NB4 (cell line): ENCODE measurements at regions not wholly inside any gene's neighbourhood (a gene's known extent, or its start where the extent isn't known, plus 50 kb on each side); places are given as distances from the start of the nearest gene placed in this dataset.

Source experiments
- DNase-seq: peaks from one replicate; pipeline ENCODE4 v3.0.0; 2010; ENCODE audit warnings: low read depth
- H3K4me3 ChIP-seq: one replicate; pipeline ENCODE4 v1.5.1; 2011; ENCODE audit warnings: mild to moderate bottlenecking, low read depth, low read length, moderate library complexity
- CTCF ChIP-seq: IDR thresholded peaks from one replicate; pipeline ENCODE4 v1.5.1; 2012; ENCODE audit warnings: low read depth, low read length
- MAX ChIP-seq: IDR thresholded peaks from 2 replicates; pipeline ENCODE4 v1.6.1; 2011; ENCODE audit warnings: low read depth, low read length
- MYC ChIP-seq: IDR thresholded peaks from 2 replicates; pipeline ENCODE4 v1.6.1; 2011; ENCODE audit warnings: low read depth, low read length
- POLR2A ChIP-seq: IDR thresholded peaks from 2 replicates; pipeline ENCODE4 v1.6.1; 2011; ENCODE audit warnings: mild to moderate bottlenecking; ENCODE audit not compliant: insufficient read length; ENCODE audit errors: extremely low read depth

- no peak overlapping the region for H3K4me3 ChIP-seq
- no peak for TF ChIP-seq POLR2A
- TF ChIP-seq CTCF = no peak
- TF ChIP-seq MYC = no peak
- no peak for TF ChIP-seq MAX
- no peak for DNase-seq
Observed at GRCh38 chr15:67000896-67001295, 64.5 kb upstream of the SMAD3 start.

DNA sequence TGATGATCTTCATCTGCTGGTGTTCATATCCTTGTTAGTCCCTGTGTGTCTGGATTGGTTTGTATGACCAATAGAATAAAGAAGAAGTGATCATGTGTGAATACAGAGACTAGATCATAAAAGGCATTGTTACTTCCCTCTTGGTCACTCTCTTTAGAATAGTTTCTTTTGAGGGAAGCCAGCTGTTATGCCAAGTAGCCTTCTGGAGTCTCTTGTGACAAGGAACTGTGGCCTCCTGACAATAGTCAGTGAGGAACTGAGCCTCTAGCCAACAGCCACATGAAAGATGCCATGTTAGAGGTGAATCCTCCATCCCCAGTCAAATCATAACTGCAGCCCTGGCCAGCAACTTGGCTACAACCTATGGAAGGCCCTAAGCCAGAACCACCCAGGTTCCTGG is 63.0 kb upstream of the SMAD3 start:
- DNase-seq = no peak
- H3K4me3 ChIP-seq = no peak overlapping the region
- TF ChIP-seq POLR2A (no peak), MAX (no peak), MYC (no peak), CTCF (no peak)

GRCh38 chr15:67003586-67003985 is 61.8 kb upstream of the SMAD3 start:
- TF ChIP-seq POLR2A (no peak), CTCF (no peak), MAX (no peak), MYC (no peak)
- H3K4me3 ChIP-seq = no peak overlapping the region
- no peak for DNase-seq

DNA sequence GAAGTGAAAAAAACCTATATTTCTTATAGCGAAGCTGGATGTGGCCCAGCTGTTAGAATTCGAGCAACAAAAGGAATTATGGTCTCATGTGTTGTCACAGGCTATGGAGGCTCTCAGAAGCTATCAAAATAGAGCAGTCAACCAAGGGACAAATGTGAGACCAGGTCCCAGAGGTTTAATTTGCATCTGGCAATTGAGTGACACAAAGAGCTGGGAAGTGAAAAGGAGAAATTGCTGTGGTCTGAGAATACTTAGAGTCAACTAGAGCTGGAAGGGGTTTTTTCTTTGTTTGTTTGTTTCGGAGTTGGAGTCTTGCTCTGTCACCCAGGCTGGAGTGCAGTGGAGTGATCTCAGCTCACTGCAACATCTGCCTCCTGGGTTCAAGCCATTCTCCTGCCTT is 61.3 kb upstream of the SMAD3 start:
- TF ChIP-seq MYC (no peak), POLR2A (no peak), MAX (no peak), CTCF (no peak)
- DNase-seq = no peak

GRCh38 chr15:67005294-67005996 is 60.0 kb upstream of the SMAD3 start:
- DNase-seq = no peak
- TF ChIP-seq CTCF = no peak
- no peak for TF ChIP-seq MYC
- TF ChIP-seq POLR2A = no peak
- TF ChIP-seq MAX = no peak
- H3K4me3 ChIP-seq = no peak overlapping the region

More for the DNA sequence above, 61.3 kb upstream of the SMAD3 start:
- no peak overlapping the region for H3K4me3 ChIP-seq
